ENCODE measurements at regions not wholly inside any gene's neighbourhood (a gene's known extent, or its start where the extent isn't known, plus 50 kb on each side); places are given as distances from the start of the nearest gene placed in this dataset.

DNA sequence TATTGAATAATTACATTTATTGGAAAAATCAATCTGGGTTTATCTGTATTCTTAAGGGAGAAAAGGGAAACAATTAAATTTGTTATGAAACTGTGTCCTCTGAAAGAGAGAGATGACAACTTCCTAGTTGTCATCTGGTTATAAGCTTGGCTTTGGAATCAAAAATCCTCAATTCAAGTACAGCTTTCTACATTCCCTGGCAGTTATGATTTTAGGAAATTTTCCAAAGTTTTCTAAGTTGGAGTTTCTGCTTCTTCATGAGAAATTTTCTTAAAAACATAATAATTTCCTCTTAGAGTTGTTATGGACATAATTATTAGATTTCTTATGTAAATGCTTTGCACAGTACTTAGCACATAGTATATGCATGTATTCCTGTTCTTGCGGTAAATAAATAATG is 625.6 kb upstream of the SLC39A10 start:
- Histone ChIP-seq H3K36me3 (ENCODE audit: insufficient read depth, low read length) (no peaks in the 10 kb centered on the region), H3K4me1 (ENCODE audit: insufficient read depth, low read length, poor library complexity, severe bottlenecking) (no peaks in the 10 kb centered on the region), H3K4me2 (ENCODE audit: low read length) (no peak overlapping the region), H4K20me1 (ENCODE audit: insufficient read depth, low read length) (no peaks in the 10 kb centered on the region), H3K27ac (ENCODE audit: low read depth, low read length, poor library complexity, severe bottlenecking) (no peak overlapping the region), H2AFZ (ENCODE audit: low read length) (no peak overlapping the region), H3K9me2 (ENCODE audit: insufficient read depth, low read length) (no peaks in the 10 kb centered on the region), H3K9me3 (ENCODE audit: low read length) (no peaks in the 10 kb centered on the region), H3K79me2 (ENCODE audit: insufficient read depth, low read depth, low read length) (no peaks in the 10 kb centered on the region), H3K4me3 (ENCODE audit: low read depth, low read length, poor library complexity, severe bottlenecking) (no peak overlapping the region)
- no peak for DNase-seq (ENCODE audit: low spot score)
- ChIA-PET CTCF (ENCODE audit: unreplicated experiment) (no interaction called here), POLR2A (interaction anchor here (0.7 kb wide), 2 partner anchors 28 to 788 kb away, joined by 3 to 5 read pairs; no protein-coding TSS in a partner anchor)
- BruUV-seq (replicated peaks), result no TSS peak
- intact Hi-C loops (cut with micrococcal nuclease; ENCODE audit: unreplicated experiment), result no loop called here
- no peak for TF ChIP-seq EZH2phosphoT487 (IDR thresholded peaks at IDR 0.05; ENCODE audit: borderline replicate concordance, low read depth, low read length)
- TF ChIP-seq, protein P1, sequence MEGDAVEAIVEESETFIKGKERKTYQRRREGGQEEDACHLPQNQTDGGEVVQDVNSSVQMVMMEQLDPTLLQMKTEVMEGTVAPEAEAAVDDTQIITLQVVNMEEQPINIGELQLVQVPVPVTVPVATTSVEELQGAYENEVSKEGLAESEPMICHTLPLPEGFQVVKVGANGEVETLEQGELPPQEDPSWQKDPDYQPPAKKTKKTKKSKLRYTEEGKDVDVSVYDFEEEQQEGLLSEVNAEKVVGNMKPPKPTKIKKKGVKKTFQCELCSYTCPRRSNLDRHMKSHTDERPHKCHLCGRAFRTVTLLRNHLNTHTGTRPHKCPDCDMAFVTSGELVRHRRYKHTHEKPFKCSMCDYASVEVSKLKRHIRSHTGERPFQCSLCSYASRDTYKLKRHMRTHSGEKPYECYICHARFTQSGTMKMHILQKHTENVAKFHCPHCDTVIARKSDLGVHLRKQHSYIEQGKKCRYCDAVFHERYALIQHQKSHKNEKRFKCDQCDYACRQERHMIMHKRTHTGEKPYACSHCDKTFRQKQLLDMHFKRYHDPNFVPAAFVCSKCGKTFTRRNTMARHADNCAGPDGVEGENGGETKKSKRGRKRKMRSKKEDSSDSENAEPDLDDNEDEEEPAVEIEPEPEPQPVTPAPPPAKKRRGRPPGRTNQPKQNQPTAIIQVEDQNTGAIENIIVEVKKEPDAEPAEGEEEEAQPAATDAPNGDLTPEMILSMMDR (conservative IDR thresholded peaks at IDR 0.05; ENCODE audit: low read length), result no peak

DNA sequence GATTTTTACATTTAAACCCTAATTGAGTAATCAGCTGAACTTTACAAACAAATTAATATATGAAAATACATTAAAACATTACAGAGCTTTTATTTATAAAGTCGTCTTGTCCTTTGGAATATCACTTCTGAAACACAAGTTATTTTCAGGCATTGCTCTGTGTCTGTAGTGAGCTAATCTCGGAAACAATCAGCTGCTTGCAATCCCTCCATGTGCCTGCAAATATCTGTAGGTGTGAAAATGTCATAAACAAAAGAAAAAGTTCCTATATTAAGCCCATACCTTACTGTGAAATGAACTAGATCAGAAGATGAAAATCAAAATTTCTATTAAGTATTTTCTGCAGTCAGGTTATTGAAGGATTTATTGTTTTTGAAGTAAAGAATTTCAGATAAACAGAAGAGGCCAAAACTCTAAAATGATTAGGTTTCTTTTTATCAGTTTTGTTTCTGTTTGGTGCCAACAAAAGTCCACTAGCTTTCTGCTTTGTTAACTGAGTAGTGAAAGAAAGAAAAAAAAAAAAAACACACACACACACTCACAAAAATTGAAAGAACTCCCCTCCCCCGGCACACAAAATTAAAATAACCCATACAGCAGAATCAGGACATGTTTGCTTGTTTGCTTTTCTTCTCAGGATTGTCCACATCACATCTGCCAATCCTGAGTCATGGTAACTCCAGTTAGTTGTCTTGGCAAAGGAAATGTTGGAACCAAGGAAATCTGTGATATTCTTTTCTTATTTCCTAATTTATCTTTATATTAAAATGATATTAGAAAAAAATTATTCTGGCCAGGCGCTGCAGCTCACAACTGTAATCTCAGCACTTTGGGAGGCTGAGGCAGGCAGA is 627.0 kb upstream of the SLC39A10 start:
- TF ChIP-seq, protein P1 (conservative IDR thresholded peaks at IDR 0.05; ENCODE audit: low read length), result no peak
- TF ChIP-seq EZH2phosphoT487 (IDR thresholded peaks at IDR 0.05; ENCODE audit: borderline replicate concordance, low read depth, low read length), result no peak
- H3K36me3 ChIP-seq (ENCODE audit: insufficient read depth, low read length), result no peaks in the 10 kb centered on the region
- no peaks in the 10 kb centered on the region for H3K9me2 ChIP-seq (ENCODE audit: insufficient read depth, low read length)
- DNase-seq (ENCODE audit: low spot score), result no peak
- H3K9me3 ChIP-seq (ENCODE audit: low read length), result no peaks in the 10 kb centered on the region
- no peak overlapping the region for H3K4me2 ChIP-seq (ENCODE audit: low read length)
- H4K20me1 ChIP-seq (ENCODE audit: insufficient read depth, low read length), result no peaks in the 10 kb centered on the region
- no peak overlapping the region for H3K27ac ChIP-seq (ENCODE audit: low read depth, low read length, poor library complexity, severe bottlenecking)
- no peaks in the 10 kb centered on the region for H3K4me1 ChIP-seq (ENCODE audit: insufficient read depth, low read length, poor library complexity, severe bottlenecking)
- H3K4me3 ChIP-seq (ENCODE audit: low read depth, low read length, poor library complexity, severe bottlenecking), result no peak overlapping the region
- H2AFZ ChIP-seq (ENCODE audit: low read length), result no peak overlapping the region
- H3K79me2 ChIP-seq (ENCODE audit: insufficient read depth, low read depth, low read length), result no peaks in the 10 kb centered on the region
- no TSS peak for BruUV-seq (replicated peaks)
- CTCF ChIA-PET (ENCODE audit: unreplicated experiment), result no interaction called here
- POLR2A ChIA-PET, result interaction anchor here (0.7 kb wide), 2 partner anchors 15 to 813 kb away, joined by 4 to 7 read pairs; no protein-coding TSS in a partner anchor
- intact Hi-C loops (cut with micrococcal nuclease; ENCODE audit: unreplicated experiment), result no loop called here

DNA sequence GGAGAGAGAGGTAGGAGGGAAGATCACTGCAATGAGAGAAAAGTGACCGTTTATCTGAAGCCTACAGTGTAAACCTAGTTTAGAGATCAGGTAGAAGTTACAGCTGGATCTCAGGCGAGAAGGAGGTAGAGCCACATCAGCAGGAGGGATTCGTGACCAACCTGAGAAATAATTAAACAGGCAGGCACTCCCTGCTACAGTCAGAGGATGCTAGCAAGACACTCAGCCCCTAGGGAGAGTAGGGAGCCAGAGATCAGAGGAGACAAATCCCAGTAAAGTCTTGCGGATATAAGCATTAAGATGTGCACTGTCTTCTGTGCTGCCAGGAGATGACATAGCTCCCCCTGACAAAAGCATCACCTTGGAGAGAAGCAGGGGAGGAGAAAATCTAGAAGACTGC is 629.1 kb upstream of the SLC39A10 start:
- no peaks in the 10 kb centered on the region for H3K79me2 ChIP-seq (ENCODE audit: insufficient read depth, low read depth, low read length)
- H3K4me2 ChIP-seq (ENCODE audit: low read length), result no peak overlapping the region
- H3K27ac ChIP-seq (ENCODE audit: low read depth, low read length, poor library complexity, severe bottlenecking), result no peak overlapping the region
- ChIA-PET POLR2A (no interaction called here), CTCF (ENCODE audit: unreplicated experiment) (no interaction called here)
- no peaks in the 10 kb centered on the region for H3K36me3 ChIP-seq (ENCODE audit: insufficient read depth, low read length)
- no peaks in the 10 kb centered on the region for H3K4me1 ChIP-seq (ENCODE audit: insufficient read depth, low read length, poor library complexity, severe bottlenecking)
- H2AFZ ChIP-seq (ENCODE audit: low read length), result no peak overlapping the region
- intact Hi-C loops (cut with micrococcal nuclease; ENCODE audit: unreplicated experiment), result no loop called here
- no peak for TF ChIP-seq EZH2phosphoT487 (IDR thresholded peaks at IDR 0.05; ENCODE audit: borderline replicate concordance, low read depth, low read length)
- TF ChIP-seq, protein P1 (conservative IDR thresholded peaks at IDR 0.05; ENCODE audit: low read length), result no peak
- H3K9me2 ChIP-seq (ENCODE audit: insufficient read depth, low read length), result no peaks in the 10 kb centered on the region
- DNase-seq (ENCODE audit: low spot score), result no peak
- H3K4me3 ChIP-seq (ENCODE audit: low read depth, low read length, poor library complexity, severe bottlenecking), result no peak overlapping the region
- no peaks in the 10 kb centered on the region for H3K9me3 ChIP-seq (ENCODE audit: low read length)
- H4K20me1 ChIP-seq (ENCODE audit: insufficient read depth, low read length), result no peaks in the 10 kb centered on the region
- no TSS peak for BruUV-seq (replicated peaks)
